Vagina (tissue), 2 donors: ENCODE measurements at regions not wholly inside any gene's neighbourhood (a gene's known extent, or its start where the extent isn't known, plus 50 kb on each side); places are given as distances from the start of the nearest gene placed in this dataset.

Source experiments
- DNase-seq, 2 donors: peaks; one replicate each; pipeline ENCODE4 v3.0.0-alpha.2; 2017; ENCODE audit errors: extremely low spot score in 2 of 2
- H3K27ac ChIP-seq: fragments of 200-600 bp; sonication (generic); one replicate; pipeline ENCODE4 v1.5.1; 2019
- H3K27me3 ChIP-seq: fragments of 200-600 bp; sonication (generic); one replicate; pipeline ENCODE4 v1.5.1; 2019
- H3K36me3 ChIP-seq, 2 donors: fragments of 200-600 bp; sonication (generic); one replicate each; pipeline ENCODE4 v1.5.1; 2017 to 2019
- H3K4me1 ChIP-seq: fragments of 200-600 bp; sonication (generic); one replicate; pipeline ENCODE4 v1.5.1; 2019
- H3K4me3 ChIP-seq, 2 donors: fragments of 200-600 bp; sonication (generic); 1 replicate in 1 of 2; 2 replicates in 1 of 2; pipeline ENCODE4 v1.5.1; 2016 to 2019
- H3K9me3 ChIP-seq: fragments of 200-600 bp; sonication (generic); one replicate; pipeline ENCODE4 v1.5.1; 2019
- CTCF ChIP-seq, 3 experiments: fragments of 450-650 bp in 2 of 3; fragments of 200-600 bp in 1 of 3; sonication (generic) in 1 of 3; IDR thresholded peaks; one replicate each; pipeline ENCODE4 v1.5.1; 2017 to 2019; ENCODE audit warnings: antibody characterized with exemption in 3 of 3, mild to moderate bottlenecking in 2 of 3, moderate library complexity in 2 of 3
- POLR2A ChIP-seq, 2 donors: fragments of 450-650 bp; IDR thresholded peaks; one replicate each; pipeline ENCODE4 v1.6.1; 2017; ENCODE audit warnings: antibody characterized with exemption in 2 of 2, mild to moderate bottlenecking in 2 of 2, moderate library complexity in 2 of 2
- POLR2AphosphoS5 ChIP-seq, 2 donors: sonication (generic); formaldehyde crosslinking; IDR thresholded peaks; one replicate each; pipeline ENCODE4 v1.9.0; 2017; ENCODE audit warnings: antibody characterized with exemption in 2 of 2, mild to moderate bottlenecking in 2 of 2, low read depth in 1 of 2; ENCODE audit not compliant: insufficient read depth in 1 of 2
- intact Hi-C: fragments of 100-400 bp; cut with DNase I; formaldehyde crosslinking; loops from one replicate; pipeline ENCODE4 v1.15.1; 2023

DNA sequence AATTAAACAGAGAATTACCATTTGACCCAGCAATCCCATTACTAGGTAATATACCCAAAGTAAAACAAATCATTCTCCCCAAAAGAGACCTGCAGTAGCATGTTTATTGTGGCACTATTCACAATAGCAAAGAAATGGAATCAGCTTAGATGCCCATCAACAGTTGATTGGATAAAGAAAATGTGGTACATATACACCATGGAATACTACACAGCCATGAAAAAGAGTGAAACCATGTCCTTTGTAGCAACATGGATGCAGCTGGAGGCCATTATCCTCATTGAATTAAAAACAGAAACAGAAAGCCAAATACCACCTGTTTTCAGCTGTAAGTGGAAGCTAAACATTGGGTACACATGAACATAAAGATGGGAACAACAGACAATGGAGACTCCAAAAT is 1141.8 kb upstream of the AUTS2 start:
- intact Hi-C loops = no loop called here
- H3K27ac ChIP-seq = no peak overlapping the region
- no peaks in the 10 kb centered on the region for H3K9me3 ChIP-seq
- DNase-seq = no peak
- H3K4me3 ChIP-seq = no peak overlapping the region
- no peak for TF ChIP-seq POLR2AphosphoS5 (IDR thresholded peaks at IDR 0.05; ENCODE audit: insufficient read depth in 1 of 2, low read depth in 1 of 2)
- no peaks in the 10 kb centered on the region for H3K27me3 ChIP-seq
- H3K36me3 ChIP-seq = no peaks in the 10 kb centered on the region
- H3K4me1 ChIP-seq = no peaks in the 10 kb centered on the region

DNA sequence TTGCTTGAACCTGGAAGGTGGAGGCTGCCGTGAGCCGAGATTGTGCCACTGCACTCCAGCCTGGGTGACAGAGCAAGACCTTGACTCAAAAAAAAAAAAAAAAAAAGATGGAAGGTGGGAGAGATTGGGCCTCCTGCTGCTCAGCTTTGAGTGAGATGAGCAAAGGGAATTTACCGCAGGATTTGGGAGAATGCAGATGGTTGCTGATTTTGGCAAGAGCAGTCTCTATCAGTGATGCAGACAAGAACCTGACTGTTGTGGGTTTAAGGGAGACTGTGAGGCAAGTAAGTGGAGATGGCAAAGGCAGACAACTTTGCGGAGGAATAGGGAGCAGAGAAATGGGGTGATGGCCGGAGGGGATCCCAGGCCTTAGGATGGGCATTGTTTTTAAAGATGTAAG is 1140.8 kb upstream of the AUTS2 start:
- intact Hi-C loops = no loop called here

GRCh38 chr7:68458010-68458908 is 1140.0 kb upstream of the AUTS2 start:
- intact Hi-C loops = no loop called here
- TF ChIP-seq CTCF (IDR thresholded peaks at IDR 0.05) = no peak
- TF ChIP-seq POLR2AphosphoS5 (IDR thresholded peaks at IDR 0.05; ENCODE audit: insufficient read depth in 1 of 2, low read depth in 1 of 2) = no peak
- no peak for TF ChIP-seq POLR2A (IDR thresholded peaks at IDR 0.05)
- H3K27me3 ChIP-seq = no peaks in the 10 kb centered on the region

More for the DNA sequence above, 1140.8 kb upstream of the AUTS2 start:
- no peaks in the 10 kb centered on the region for H3K27me3 ChIP-seq
- no peak overlapping the region for H3K4me3 ChIP-seq
- TF ChIP-seq POLR2AphosphoS5 (IDR thresholded peaks at IDR 0.05; ENCODE audit: insufficient read depth in 1 of 2, low read depth in 1 of 2) (no peak), POLR2A (IDR thresholded peaks at IDR 0.05) (no peak), CTCF (IDR thresholded peaks at IDR 0.05) (no peak)
- no peaks in the 10 kb centered on the region for H3K4me1 ChIP-seq
- H3K27ac ChIP-seq = no peak overlapping the region
- H3K36me3 ChIP-seq = no peaks in the 10 kb centered on the region
- no peaks in the 10 kb centered on the region for H3K9me3 ChIP-seq
- no peak for DNase-seq

GRCh38 chr7:68461430-68461829 is 1136.8 kb upstream of the AUTS2 start:
- TF ChIP-seq POLR2AphosphoS5 (IDR thresholded peaks at IDR 0.05; ENCODE audit: insufficient read depth in 1 of 2, low read depth in 1 of 2) (no peak), POLR2A (IDR thresholded peaks at IDR 0.05) (no peak), CTCF (IDR thresholded peaks at IDR 0.05) (no peak)
- Histone ChIP-seq H3K4me3 (no peak overlapping the region), H3K9me3 (no peaks in the 10 kb centered on the region), H3K27me3 (no peaks in the 10 kb centered on the region), H3K27ac (no peak overlapping the region), H3K36me3 (no peaks in the 10 kb centered on the region), H3K4me1 (no peaks in the 10 kb centered on the region)
- DNase-seq = no peak
- intact Hi-C loops = no loop called here

More at GRCh38 chr7:68458010-68458908, 1140.0 kb upstream of the AUTS2 start:
- no peaks in the 10 kb centered on the region for H3K9me3 ChIP-seq
- H3K36me3 ChIP-seq = no peaks in the 10 kb centered on the region
- no peaks in the 10 kb centered on the region for H3K4me1 ChIP-seq
- no peak overlapping the region for H3K4me3 ChIP-seq
- no peak overlapping the region for H3K27ac ChIP-seq
- DNase-seq = no peak

- Histone ChIP-seq H3K9me3 (no peaks in the 10 kb centered on the region), H3K27me3 (no peaks in the 10 kb centered on the region), H3K4me3 (no peak overlapping the region), H3K4me1 (no peaks in the 10 kb centered on the region), H3K36me3 (no peaks in the 10 kb centered on the region), H3K27ac (no peak overlapping the region)
- TF ChIP-seq POLR2AphosphoS5 (IDR thresholded peaks at IDR 0.05; ENCODE audit: insufficient read depth in 1 of 2, low read depth in 1 of 2) = no peak
- TF ChIP-seq POLR2A (IDR thresholded peaks at IDR 0.05) = no peak
- TF ChIP-seq CTCF (IDR thresholded peaks at IDR 0.05) = no peak
- DNase-seq = no peak
- intact Hi-C loops = no loop called here
Measured at GRCh38 chr7:68470836-68471435, 1127.3 kb upstream of the AUTS2 start.
